MM.1S (cell line): ENCODE measurements at regions not wholly inside any gene's neighbourhood (a gene's known extent, or its start where the extent isn't known, plus 50 kb on each side); places are given as distances from the start of the nearest gene placed in this dataset.
"Not testable (repeated sequence)": the region's sequence is repeated elsewhere in the genome, so short reads cannot be mapped to it uniquely, and the experiment has no call there.

Source experiments
- DNase-seq: peaks from one replicate; pipeline ENCODE4 v3.0.0-alpha.2; 2015
- H2AFZ ChIP-seq: fragments of 300-600 bp; sonication (generic); 2 replicates; pipeline ENCODE4 v1.6.0; 2016; ENCODE audit warnings: antibody characterized with exemption, low read length
- H3F3A ChIP-seq: fragments of 300-600 bp; sonication (generic); 2 replicates; pipeline ENCODE4 v1.6.1; 2016; ENCODE audit warnings: mild to moderate bottlenecking, antibody characterized with exemption, low read length, moderate library complexity, mixed read lengths; ENCODE audit not compliant: insufficient read depth
- H3K27ac ChIP-seq: fragments of 300-600 bp; sonication (generic); 2 replicates; pipeline ENCODE4 v1.5.1; 2016; ENCODE audit warnings: mild to moderate bottlenecking, low read length
- H3K27me3 ChIP-seq: fragments of 300-600 bp; sonication (generic); replicated peaks from 2 replicates; pipeline ENCODE4 v1.6.0; 2016; ENCODE audit warnings: low read length; ENCODE audit not compliant: insufficient read depth
- H3K36me3 ChIP-seq: fragments of 300-600 bp; sonication (generic); replicated peaks from 2 replicates; pipeline ENCODE4 v1.6.1; 2016; ENCODE audit warnings: mild to moderate bottlenecking, low read length, mixed read lengths; ENCODE audit not compliant: insufficient read depth
- H3K4me1 ChIP-seq: fragments of 300-600 bp; sonication (generic); 2 replicates; pipeline ENCODE4 v1.6.1; 2016; ENCODE audit warnings: low read length, mixed read lengths
- H3K4me2 ChIP-seq: fragments of 300-600 bp; sonication (generic); 2 replicates; pipeline ENCODE4 v1.6.0; 2016; ENCODE audit warnings: low read depth, low read length
- H3K4me3 ChIP-seq: fragments of 300-600 bp; sonication (generic); 2 replicates; pipeline ENCODE4 v1.5.1; 2016; ENCODE audit warnings: low read length, mixed read lengths
- H3K79me2 ChIP-seq: fragments of 300-600 bp; sonication (generic); 2 replicates; pipeline ENCODE4 v1.6.1; 2016; ENCODE audit warnings: mixed run types, low read length, mixed read lengths
- H3K9ac ChIP-seq: fragments of 300-600 bp; sonication (generic); 2 replicates; pipeline ENCODE4 v1.6.1; 2016; ENCODE audit warnings: low read length, mixed read lengths
- H3K9me2 ChIP-seq: fragments of 300-600 bp; sonication (generic); replicated peaks from 2 replicates; pipeline ENCODE4 v1.6.1; 2016; ENCODE audit warnings: mild to moderate bottlenecking, low read length, mixed read lengths; ENCODE audit not compliant: insufficient read depth
- H3K9me3 ChIP-seq: fragments of 300-600 bp; sonication (generic); replicated peaks from 2 replicates; pipeline ENCODE4 v1.6.1; 2016; ENCODE audit warnings: mild to moderate bottlenecking, low read length, mixed read lengths; ENCODE audit not compliant: insufficient read depth
- H4K20me1 ChIP-seq: fragments of 300-600 bp; sonication (generic); 2 replicates; pipeline ENCODE4 v1.6.1; 2016; ENCODE audit warnings: mild to moderate bottlenecking, low read length, moderate library complexity, mixed read lengths; ENCODE audit not compliant: insufficient read depth
- EZH2 ChIP-seq: fragments of 300-600 bp; sonication (generic); optimal IDR thresholded peaks from 2 replicates; pipeline ENCODE3; 2017; ENCODE audit warnings: low read depth, mild to moderate bottlenecking, antibody characterized with exemption, low read length, mixed read lengths
- EZH2phosphoT487 ChIP-seq: fragments of 300-600 bp; sonication (generic); IDR thresholded peaks from 2 replicates; pipeline ENCODE4 v1.6.1; 2018; ENCODE audit warnings: antibody characterized with exemption, low read length
- TF ChIP-seq, protein P1 (sequence below): fragments of 300-600 bp; sonication (generic); IDR thresholded peaks from 2 replicates; pipeline ENCODE4 v1.5.1; 2016; ENCODE audit warnings: antibody characterized with exemption, low read length, mixed read lengths

DNA sequence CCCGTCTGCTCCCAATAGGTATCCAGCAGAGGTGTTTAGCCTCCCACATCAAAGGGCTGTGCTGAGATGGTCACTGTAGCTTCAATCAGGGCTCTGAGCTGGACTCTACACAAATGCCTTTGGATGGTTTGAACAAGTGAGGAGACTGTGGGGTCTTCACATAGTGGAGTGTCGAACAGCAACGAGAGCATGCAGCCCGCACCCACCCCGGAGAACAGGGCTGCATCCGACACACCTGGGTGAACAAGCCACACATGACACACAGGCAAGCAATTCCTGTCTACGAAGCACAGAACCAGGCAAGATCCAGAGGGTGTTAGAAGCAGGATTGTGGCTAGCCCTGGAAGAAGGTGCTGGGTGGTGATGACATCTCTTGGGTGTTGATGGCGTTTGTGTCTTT is 58.0 kb upstream of the FGF3 start:
- Histone ChIP-seq H4K20me1 (no peaks in the 10 kb centered on the region), H3F3A (no peaks in the 10 kb centered on the region)

GRCh38 chr11:69877704-69878103 is 58.5 kb upstream of the FGF3 start:
- H3K36me3 ChIP-seq, H3K4me3 ChIP-seq, H3K9me2 ChIP-seq, H3K4me1 ChIP-seq, H4K20me1 ChIP-seq, H3K79me2 ChIP-seq, H3K9me3 ChIP-seq, DNase-seq, H2AFZ ChIP-seq, H3K27ac ChIP-seq, H3F3A ChIP-seq, H3K4me2 ChIP-seq, H3K9ac ChIP-seq: not testable (repeated sequence)
- peaks cover 98% of the 10 kb centered on the region for H3K27me3 ChIP-seq

More for the DNA sequence above, 58.0 kb upstream of the FGF3 start:
- Histone ChIP-seq H3K27ac (no peak overlapping the region), H3K4me1 (no peaks in the 10 kb centered on the region), H3K4me3 (no peak overlapping the region), H3K4me2 (no peak overlapping the region), H3K36me3 (no peaks in the 10 kb centered on the region), H3K9me3 (no peaks in the 10 kb centered on the region), H3K9me2 (no peaks in the 10 kb centered on the region), H3K79me2 (no peaks in the 10 kb centered on the region), H3K9ac (no peak overlapping the region), H3K27me3 (peaks cover 95% of the 10 kb centered on the region), H2AFZ (no peak overlapping the region)
- DNase-seq: no peak
- no peak for TF ChIP-seq EZH2
- no peak for TF ChIP-seq EZH2phosphoT487
- TF ChIP-seq, protein P1, sequence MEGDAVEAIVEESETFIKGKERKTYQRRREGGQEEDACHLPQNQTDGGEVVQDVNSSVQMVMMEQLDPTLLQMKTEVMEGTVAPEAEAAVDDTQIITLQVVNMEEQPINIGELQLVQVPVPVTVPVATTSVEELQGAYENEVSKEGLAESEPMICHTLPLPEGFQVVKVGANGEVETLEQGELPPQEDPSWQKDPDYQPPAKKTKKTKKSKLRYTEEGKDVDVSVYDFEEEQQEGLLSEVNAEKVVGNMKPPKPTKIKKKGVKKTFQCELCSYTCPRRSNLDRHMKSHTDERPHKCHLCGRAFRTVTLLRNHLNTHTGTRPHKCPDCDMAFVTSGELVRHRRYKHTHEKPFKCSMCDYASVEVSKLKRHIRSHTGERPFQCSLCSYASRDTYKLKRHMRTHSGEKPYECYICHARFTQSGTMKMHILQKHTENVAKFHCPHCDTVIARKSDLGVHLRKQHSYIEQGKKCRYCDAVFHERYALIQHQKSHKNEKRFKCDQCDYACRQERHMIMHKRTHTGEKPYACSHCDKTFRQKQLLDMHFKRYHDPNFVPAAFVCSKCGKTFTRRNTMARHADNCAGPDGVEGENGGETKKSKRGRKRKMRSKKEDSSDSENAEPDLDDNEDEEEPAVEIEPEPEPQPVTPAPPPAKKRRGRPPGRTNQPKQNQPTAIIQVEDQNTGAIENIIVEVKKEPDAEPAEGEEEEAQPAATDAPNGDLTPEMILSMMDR: no peak

- Histone ChIP-seq H3K27me3 (peaks cover 98% of the 10 kb centered on the region), H3K4me1 (no peaks in the 10 kb centered on the region), H2AFZ (no peak overlapping the region), H3K36me3 (no peaks in the 10 kb centered on the region), H3K9me3 (no peaks in the 10 kb centered on the region), H3K4me3 (no peak overlapping the region), H4K20me1 (no peaks in the 10 kb centered on the region), H3F3A (no peaks in the 10 kb centered on the region), H3K9me2 (no peaks in the 10 kb centered on the region), H3K4me2 (no peak overlapping the region), H3K9ac (no peak overlapping the region), H3K79me2 (no peaks in the 10 kb centered on the region), H3K27ac (no peak overlapping the region)
- TF ChIP-seq EZH2 (no peak), EZH2phosphoT487 (no peak)
- TF ChIP-seq, protein P1: no peak
- no peak for DNase-seq
These were observed 59.1 kb upstream of the FGF3 start for GRCh38 chr11:69878144-69878883.

- TF ChIP-seq EZH2phosphoT487: no peak
- no peaks in the 10 kb centered on the region for H3K9me3 ChIP-seq
- no peak for DNase-seq
- no peak overlapping the region for H3K4me2 ChIP-seq
- no peak overlapping the region for H3K4me3 ChIP-seq
- no peaks in the 10 kb centered on the region for H3K79me2 ChIP-seq
- no peaks in the 10 kb centered on the region for H3K9me2 ChIP-seq
- H3K36me3 ChIP-seq: no peaks in the 10 kb centered on the region
- no peaks in the 10 kb centered on the region for H3F3A ChIP-seq
- peaks cover 98% of the 10 kb centered on the region for H3K27me3 ChIP-seq
- no peaks in the 10 kb centered on the region for H4K20me1 ChIP-seq
- H3K27ac ChIP-seq: no peak overlapping the region
- H2AFZ ChIP-seq: no peak overlapping the region
- H3K9ac ChIP-seq: no peak overlapping the region
- no peaks in the 10 kb centered on the region for H3K4me1 ChIP-seq
These were observed 59.9 kb upstream of the FGF3 start for GRCh38 chr11:69878927-69879728.
